Colon (tissue), 2 donors: ENCODE measurements at regions not wholly inside any gene's neighbourhood (a gene's known extent, or its start where the extent isn't known, plus 50 kb on each side); places are given as distances from the start of the nearest gene placed in this dataset.

Experiments
- FAIRE-seq: peaks from 2 replicates; lab custom pipeline; 2012; peaks lifted over from hg19 to GRCh38; lab: Jason Lieb, UNC
- donor health status: control.
- donor health status: control.

DNA sequence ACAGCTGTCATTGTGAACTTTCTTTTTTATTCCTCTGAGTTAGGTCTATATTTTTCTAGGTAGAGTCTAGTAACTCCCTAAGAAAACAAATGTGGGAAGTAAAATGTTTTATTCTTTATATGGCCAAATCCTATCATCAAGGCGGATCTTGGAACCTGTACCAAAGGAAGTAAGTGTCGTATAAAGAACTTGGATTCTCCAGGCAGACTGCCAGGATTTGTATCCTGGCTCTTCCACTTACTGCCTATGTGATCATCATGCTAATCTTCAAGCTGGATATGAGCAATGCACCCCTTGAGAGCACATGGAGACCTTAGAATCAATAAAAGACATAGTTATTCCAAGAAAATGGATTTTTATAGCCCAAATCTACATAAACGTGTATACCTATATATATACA is 286.5 kb downstream of the PCDH17 start:
- no peak for FAIRE-seq

DNA sequence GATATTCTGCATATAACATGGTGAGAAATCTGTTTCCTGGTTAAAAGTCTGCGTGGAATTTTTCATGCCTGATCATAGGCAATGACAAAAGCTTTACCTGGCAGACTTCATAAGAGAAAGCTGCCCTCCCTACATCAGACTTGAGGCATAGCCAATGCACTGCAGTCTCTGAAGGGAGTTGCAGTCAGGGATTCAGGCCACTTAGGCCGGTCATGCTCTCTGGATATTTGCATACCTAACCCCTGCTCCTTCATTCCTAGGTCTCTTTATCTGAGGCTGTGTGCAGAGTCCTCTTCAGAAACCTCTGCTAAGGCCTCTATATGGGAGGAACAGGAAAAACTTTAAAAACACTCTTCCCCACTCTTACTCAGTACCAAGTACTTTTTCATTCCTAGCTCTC is 287.4 kb downstream of the PCDH17 start:
- no peak for FAIRE-seq

DNA sequence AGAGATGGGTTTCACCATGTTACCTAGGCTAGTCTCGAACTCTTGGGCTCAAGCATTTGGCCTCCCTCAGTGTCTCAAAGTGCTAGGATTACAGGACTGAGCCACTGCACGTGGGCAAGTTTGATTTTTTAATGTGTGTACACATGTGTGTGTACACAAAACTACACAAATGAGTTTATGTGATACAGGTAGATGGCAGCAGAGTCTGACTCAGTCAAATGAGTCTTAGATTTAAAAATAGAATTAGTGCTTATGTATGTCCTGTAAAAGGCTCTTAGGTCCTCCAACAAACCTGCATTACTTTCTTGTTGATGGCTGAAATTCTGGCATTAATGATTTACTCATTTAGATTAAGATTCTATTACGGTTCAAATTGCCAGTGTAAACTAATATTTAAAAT is 293.7 kb downstream of the PCDH17 start:
- FAIRE-seq: no peak

DNA sequence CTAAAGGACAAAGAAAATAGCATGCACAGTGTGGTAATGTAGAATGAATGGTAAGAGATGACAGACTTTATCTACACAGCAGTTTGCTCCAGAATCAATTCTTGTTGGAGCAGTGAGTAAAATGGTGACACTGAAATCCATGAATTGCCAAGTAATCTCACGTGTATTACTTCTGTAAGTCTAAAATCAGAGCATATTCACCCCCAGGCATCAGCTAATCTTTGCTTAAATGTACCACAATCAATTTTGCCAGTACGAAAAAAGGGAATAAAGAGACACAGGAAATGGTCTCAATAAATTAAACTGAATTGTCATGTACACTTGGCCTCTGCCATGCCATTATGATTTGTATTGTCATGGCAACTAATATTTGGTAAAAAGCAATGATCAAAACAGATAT is 294.2 kb downstream of the PCDH17 start:
- no peak for FAIRE-seq

DNA sequence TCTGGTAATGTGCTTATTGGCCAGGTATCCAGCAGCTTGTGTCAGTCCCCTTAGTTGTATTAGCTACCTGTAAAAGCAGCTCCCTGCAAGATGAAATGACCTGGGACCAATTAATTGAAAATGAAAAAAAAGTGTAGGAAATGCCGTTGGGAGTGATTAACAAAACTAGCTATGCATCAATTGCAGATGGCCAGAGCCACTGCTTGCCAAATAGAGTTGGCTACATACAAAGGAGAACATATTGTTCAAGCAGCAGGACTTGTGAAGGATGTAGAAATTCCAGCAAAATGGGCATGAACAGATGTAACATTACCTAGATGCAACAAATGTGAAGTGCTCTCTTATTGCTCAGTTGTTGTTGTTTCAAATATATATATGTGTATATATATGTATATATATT is 300.5 kb downstream of the PCDH17 start:
- FAIRE-seq: no peak

DNA sequence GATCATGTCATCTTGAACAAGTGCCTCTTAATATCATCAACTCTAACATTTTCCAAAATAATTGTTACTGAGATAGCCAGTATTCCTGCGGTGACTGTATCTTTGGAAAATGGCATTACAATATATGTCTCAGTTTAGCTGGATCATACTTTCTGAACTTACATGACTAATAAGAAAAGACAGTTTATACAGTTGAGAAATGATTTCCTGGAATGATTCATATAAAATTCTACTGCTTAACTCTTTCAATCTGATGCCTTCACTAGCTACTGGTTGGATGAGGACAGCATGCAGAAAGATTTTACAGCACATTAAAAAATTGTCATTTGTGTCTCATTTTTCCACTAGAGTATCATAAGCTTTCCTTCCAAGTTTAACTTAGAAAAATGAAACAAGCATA is 302.1 kb downstream of the PCDH17 start:
- no peak for FAIRE-seq

DNA sequence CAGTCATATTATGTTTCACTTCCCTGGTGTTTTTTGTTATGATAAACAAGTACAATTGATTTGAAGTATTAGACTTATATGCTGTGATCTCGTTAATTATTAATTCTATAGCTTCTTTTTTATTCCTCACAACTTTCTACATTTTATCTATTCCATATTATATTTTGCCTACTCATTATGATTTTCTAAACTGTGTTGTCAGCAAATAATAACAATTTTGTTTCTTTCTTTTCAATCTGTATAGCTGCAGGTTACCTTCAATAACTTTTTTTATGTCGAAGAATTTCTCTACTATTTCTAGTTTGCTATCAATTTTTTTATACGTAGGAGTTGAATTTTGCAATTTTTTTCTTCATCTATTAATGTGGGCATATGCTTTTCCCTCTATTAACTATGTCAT is 304.4 kb downstream of the PCDH17 start:
- FAIRE-seq: no peak

DNA sequence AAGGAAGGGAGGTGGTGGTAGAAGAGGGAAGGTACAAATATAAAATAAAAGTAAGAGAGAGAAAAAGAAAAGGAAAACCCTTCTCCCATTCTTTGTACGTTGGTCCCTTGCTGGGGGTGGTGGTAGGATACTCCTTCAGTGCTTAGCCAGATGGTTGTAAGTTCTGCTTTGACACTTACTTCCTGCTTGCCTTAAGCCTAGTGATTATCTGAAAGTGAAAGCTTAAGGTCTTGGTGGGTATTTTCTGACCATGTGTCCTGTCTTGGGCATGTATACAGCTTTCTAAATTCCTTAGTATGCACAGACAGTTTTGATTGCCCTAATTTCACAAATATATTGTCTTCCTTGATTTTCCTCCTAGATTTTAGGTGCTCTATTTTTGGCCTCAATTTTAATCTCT is 314.8 kb downstream of the PCDH17 start:
- no peak for FAIRE-seq

DNA sequence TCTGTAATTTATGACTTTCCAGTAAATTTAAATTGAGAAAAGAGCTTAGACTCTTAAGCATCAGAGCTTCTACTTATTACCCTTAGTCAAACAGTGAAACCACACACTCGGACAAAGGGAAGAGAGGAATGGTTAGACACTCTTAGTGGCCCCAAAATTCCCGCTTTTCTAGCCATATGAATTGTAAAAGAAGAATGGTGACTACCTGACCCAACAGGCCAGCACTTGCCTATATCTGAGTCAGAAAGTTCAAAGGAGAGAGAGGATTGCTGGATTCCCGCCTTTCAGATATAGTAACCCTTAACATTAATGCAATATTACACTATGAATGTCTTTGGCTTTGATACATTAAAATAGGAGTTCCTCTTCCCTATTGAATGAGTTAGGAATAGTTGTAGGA is 317.3 kb downstream of the PCDH17 start:
- FAIRE-seq: no peak

DNA sequence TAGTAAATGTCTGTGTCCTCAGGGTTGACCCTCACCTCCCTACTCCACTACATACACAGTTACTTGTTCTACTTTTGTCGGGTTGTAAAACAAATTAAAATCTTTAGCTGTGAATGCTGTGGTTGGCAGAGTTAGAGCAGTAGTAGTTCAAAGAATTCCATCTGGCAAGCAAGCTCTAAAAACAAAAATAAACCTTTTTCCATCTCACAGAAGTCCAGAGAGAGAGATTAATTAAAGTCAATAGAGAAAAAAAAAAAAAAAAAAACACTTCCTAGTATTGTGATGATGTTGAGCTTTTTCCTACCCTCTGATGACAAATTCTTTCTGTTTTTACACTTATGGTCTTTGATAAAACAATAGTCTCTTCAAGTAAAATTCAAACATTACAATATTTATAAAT is 338.4 kb downstream of the PCDH17 start:
- FAIRE-seq: no peak

DNA sequence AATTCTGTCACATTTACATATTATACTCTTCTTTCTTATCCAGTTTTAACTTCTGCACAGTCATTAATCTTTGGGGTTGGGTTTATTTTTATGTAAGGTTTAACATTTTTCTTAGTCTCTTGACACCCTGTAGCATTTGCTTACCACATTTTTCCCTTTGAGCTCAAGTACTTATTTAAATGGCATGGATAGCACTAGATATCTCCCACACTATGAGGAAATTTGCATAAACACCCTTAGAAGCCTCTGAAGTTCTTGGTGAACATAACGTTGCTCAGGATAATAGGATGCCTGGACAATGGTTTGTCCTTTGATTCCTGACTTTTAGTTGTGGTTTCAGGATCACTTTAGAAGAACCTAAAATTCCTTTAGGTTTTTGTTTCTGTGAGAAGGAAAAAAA is 338.9 kb downstream of the PCDH17 start:
- FAIRE-seq: no peak

DNA sequence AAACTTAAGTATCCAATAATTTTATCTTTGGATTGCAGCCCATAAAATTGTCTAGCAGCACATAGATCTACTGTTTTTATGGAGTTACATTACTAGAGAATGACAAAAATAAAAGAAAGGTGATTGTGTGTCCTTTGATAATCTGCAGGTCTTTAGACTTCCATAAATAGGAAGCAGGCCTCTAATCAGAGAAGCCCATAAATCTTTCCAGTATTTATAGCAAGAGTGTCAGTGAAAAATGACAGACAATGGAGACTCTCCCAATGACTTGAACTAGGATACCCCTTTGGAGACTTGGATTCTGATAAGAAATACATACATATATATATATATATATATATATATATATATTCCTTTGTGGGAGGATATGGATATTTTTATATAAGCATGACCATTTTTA is 351.2 kb downstream of the PCDH17 start:
- no peak for FAIRE-seq

DNA sequence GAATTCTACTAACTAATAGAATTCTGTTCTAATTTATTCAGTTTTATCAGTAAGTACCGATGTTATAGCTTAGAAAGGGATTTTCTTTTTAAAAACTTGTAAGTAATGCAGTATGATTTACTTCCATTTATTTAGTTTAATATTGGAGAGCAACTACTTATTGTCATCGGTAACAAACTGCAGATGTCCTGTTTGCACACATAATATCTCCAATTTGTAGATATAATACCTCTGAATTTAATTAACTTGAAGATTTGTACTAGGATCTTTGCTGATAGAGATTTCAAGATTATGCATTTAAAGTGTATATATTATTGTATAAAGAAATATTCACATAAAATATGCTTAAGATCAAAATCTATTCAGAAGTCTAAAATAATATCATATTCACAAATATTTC is 356.7 kb downstream of the PCDH17 start:
- FAIRE-seq: no peak

DNA sequence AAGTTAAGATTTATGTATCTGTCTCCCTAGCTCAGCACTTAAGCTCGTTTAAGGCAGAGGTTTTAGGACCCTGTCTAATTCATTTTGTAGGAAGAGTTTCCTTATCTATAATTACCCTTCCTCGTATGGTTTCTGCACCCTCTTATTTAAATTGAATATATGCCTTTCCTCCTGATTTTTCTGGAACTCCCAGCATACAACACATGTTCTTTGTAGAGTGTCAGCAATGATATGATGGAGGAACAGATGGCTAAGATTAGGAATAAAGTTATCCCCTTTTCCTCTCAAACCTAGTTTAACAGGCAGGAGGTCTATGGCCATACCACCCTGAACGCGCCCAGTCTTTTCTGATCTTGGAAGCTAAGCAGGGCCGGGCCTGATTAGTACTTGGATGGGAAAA is 359.5 kb downstream of the PCDH17 start:
- FAIRE-seq: no peak

DNA sequence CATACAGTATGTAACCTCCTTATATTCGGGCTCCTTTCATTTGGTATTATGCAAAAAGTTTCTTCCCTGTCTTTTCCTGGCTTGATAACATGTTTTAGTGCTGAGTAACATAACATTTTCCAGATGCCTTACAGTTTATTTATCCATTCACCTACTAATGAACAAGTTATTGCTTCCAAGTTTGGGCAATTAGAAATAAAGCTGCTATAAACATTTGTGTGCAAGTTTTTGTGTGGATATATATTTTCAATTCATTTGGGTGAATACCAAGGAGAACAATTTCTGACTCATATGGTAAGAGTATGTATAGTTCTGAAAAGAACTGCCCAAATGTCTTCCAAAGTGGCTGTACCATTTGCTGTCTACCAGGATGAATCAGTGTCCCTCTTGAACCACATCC is 360.9 kb downstream of the PCDH17 start:
- FAIRE-seq: no peak

DNA sequence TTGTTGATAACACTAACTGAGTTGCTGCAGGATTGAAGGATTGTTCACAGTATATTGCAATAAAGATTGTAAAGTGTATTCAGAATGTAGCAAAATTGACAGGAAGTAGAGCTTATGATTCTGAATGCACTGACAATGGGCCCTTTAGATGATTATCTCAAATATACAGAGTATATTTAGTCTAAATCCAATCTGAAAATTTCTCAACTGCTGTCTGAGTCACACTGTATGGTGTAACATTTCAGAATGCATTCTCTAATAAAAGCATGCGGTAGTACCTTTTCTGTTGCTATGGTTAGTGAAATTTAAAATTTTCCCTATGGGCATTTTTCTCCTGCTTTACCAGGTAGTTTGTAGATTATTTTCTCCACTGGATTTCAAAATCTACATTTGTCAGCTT is 365.2 kb downstream of the PCDH17 start:
- FAIRE-seq: no peak

DNA sequence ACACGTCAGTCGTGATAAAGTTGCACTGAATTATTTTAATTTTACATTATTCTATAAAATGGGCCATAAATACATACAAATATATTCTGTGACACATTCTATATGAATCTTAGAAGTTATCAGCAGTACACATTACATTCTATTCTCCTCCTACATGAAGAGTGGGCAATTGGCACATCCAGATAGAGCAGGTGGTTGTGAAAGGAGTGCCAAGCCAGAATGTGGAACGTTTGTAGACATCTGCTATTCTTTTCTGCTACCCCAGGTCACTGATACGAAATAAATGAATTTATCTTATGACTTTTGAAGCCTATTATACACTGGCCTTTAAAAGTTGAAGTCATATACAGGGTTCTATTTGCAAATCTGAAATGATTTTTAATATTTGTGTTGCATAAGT is 373.2 kb downstream of the PCDH17 start:
- no peak for FAIRE-seq

DNA sequence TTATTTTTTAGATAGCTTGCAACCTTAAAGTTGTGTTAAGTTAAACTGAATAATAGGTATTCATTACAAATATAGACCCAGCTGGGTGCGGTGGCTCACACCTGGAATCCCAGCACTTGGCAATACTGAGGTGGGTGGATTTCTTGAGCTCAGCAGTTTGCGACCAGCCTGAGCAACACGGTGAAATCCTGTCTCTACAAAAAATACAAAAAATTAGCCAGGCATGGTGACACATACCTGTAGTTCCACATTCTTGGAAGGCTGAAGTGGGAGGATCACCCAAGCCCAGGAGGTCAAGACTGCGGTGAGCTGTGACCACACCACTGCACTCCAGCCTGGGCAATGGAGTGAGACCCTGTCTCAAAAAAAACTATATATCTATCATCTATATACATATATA is 386.5 kb downstream of the PCDH17 start:
- no peak for FAIRE-seq

DNA sequence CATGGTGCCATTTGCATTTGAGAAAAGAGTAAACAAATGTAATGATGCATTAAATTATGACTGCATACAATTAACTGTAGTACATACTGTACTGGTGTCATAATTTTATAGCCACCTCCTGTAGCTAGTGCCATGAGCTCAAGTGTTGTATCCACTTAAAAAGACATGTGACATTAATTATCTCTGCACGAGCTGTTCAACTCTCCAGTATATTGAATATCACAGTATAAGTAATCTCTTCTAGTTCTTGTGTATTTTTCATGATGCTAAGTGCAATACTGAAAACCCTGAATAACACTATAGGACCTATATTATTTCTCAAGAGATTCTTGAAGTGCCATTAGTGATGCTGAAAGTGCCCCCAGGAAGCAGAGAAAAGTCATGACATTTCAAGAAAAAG is 387.3 kb downstream of the PCDH17 start:
- no peak for FAIRE-seq

DNA sequence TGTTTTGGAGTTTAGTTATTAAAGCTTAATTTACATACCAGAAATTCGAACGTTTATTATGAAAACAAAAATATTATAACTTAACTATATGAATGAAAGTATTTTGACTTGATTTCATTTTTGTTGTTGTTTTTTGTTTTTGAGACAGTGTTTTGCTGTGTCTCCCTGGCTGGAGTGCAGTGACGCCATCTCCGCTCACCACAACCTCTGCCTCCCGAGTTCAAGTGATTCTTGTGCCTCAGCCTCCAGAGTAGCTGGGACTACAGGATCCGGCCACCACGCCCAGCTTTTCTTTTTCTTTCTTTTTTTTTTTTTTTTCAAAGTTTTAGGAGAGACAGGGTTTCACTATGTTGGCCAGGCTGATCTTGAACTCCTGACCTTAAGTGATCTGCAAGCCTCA is 392.6 kb downstream of the PCDH17 start:
- no peak for FAIRE-seq

DNA sequence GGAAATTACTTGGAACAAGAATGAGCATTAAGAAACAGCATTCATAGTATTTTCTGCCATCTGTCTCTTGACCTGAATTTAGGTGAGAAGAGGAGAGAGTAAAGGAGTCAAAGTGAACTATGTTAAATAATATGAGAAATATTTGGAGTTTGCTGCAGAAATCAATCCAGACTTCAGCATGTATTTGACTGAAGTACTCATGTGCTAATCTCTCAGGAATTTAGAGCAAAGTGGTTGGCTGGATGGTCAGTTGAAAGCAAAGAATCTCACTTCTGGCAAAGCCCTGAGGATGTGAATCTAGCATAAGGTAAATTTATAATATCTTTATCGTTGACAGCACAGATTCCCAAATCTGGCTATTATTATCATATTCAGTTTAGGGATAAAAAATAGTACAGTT is 394.3 kb downstream of the PCDH17 start:
- no peak for FAIRE-seq

DNA sequence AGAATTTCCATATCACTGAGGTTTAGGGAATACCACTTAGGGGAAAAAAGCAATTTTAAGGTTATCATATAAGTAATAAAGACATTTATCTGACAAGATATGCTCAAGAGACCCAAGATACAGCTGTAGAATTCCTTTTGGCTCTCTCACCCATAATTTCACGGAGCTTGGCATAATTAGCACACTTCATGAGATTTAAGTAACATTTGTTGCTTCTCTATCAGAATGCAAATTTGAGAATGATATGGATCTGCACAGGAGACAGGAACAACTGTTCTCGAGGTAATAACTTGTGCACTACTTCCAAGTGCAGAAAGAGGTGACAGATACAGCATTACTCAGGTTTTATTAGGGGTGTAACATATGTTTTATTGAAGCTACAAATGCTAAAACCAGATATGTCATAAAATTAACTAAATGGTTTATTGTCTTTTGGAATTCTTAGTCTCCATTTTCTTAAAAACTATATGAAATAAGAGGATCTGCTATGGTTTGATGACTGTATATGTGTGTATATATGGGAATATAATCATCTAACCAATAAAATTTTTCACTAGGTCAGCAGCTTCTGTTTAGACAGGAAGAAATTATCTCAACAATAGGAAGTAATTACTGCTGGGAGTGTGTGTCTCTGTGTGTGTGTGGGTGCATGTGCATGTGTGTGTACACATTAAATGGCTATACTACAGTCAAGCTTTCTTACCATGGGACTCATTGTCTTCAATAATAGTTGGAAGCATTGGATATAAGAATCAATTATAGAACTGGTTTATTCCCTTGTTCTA is 401.3 kb downstream of the PCDH17 start:
- no peak for FAIRE-seq

DNA sequence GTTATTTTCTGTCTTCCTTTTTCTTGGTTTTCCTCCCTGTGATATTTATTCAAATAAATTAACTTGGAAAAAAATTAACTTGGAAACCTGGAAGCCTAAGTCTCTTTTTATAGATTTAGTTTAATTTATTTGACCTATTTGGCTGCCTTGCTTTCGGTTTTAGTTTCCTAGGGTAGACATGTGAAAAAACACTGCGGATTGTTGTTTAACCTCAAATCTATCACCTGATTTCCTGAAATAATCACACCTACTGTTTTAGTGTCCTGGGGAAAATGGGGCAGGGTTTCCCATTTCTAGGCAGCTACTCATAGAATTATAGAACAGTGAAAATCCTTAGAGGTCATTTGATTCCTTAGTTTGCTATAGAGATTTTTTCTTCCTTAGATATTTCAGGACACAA is 412.4 kb downstream of the PCDH17 start:
- no peak for FAIRE-seq

DNA sequence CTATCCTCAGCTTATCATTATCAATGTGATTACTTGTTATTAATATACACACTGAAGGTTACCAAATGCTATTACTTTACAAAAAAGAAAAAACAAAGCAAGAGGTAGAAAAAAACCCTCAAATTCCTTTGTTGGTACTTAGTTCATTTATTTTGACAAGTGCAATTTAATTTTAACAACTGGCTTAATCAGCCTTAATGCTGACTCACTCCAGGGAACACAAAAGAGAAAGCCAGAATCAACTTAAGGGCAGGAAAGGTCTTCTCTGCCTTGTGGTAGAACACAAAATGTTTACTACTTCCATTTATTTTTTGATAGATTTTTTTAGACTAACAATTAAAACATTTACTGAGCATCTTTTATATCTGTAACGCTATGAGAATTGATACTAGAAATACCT is 417.1 kb downstream of the PCDH17 start:
- FAIRE-seq: no peak

DNA sequence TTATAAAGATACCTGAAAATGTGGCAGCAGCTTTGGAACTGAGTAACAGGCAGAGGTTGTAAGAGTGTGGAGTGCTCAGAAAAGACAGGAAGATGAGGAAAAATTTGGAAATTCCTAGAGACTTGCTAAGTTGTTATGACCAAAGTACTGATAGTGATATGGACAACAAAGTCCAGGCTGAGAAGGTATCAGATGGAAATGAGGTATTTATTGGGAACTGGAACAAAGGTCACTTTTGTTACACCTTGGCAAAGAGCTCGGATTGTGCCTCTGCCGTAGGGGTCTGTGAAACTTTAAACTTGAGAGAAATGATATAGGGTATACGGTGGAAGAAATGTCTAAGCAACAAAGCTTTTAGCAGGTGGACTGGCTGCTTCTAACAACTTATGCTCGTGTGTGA is 419.9 kb downstream of the PCDH17 start:
- no peak for FAIRE-seq
